HAP-1 (cell line): ENCODE measurements at regions not wholly inside any gene's neighbourhood (a gene's known extent, or its start where the extent isn't known, plus 50 kb on each side); places are given as distances from the start of the nearest gene placed in this dataset.

Experiments
- DNase-seq, 2 experiments: peaks; one replicate each; pipeline ENCODE4 v3.0.0-alpha.2; 2016 to 2020; ENCODE audit warnings: low spot score in 2 of 2
- H3K27me3 ChIP-seq: fragments of 250-450 bp; sonication (Bioruptor Pico); 2 replicates; pipeline ENCODE4 v1.5.1; 2020; ENCODE audit warnings: low read depth, mild to moderate bottlenecking, moderate library complexity
- H3K36me3 ChIP-seq: fragments of 250-450 bp; sonication (Bioruptor Pico); replicated peaks from 2 replicates; pipeline ENCODE4 v1.5.1; 2020; ENCODE audit warnings: mild to moderate bottlenecking
- H3K4me1 ChIP-seq: fragments of 250-450 bp; sonication (Bioruptor Pico); 2 replicates; pipeline ENCODE4 v1.5.1; 2020; ENCODE audit warnings: mild to moderate bottlenecking
- H3K4me3 ChIP-seq: fragments of 250-450 bp; sonication (Bioruptor Pico); 2 replicates; pipeline ENCODE4 v1.5.1; 2020; ENCODE audit warnings: mild to moderate bottlenecking, moderate library complexity
- H3K9me3 ChIP-seq: fragments of 250-450 bp; sonication (Bioruptor Pico); 2 replicates; pipeline ENCODE4 v1.5.1; 2020; ENCODE audit warnings: mild to moderate bottlenecking, moderate library complexity
- in situ Hi-C: fragments of 300-500 bp; cut with MboI; formaldehyde crosslinking; loops from 3 replicates; pipeline ENCODE4 v1.14.3; 2020; ENCODE audit warnings: low sequenced_read_pairs, inconsistent platforms, mixed read lengths

DNA sequence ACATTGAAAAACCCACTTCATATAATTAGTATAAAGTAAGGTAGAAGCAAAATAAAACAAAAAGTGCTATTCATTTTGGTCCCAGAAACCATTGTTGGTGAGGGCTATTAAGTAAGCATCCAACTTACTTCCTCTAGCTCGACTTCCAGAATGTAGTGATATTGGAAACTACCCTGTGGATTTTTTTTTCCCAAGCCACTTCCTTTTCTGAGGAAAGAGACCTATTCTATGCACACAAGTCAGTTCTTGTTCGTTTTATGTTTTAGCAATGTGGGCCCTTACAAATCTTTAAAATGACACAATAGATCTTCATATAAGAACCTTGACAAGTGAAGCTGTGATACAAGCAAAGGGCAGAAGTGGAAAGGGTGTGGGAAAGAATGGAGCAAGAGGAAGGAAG is 402.0 kb upstream of the TBL1XR1 start:
- Histone ChIP-seq H3K36me3 (no peaks in the 10 kb centered on the region), H3K27me3 (no peaks in the 10 kb centered on the region; the same call in 1 of the 2 replicates), H3K4me3 (no peak overlapping the region), H3K9me3 (no peaks in the 10 kb centered on the region), H3K4me1 (no peaks in the 10 kb centered on the region)
- in situ Hi-C loops, result no loop called here
- DNase-seq, result no peak

DNA sequence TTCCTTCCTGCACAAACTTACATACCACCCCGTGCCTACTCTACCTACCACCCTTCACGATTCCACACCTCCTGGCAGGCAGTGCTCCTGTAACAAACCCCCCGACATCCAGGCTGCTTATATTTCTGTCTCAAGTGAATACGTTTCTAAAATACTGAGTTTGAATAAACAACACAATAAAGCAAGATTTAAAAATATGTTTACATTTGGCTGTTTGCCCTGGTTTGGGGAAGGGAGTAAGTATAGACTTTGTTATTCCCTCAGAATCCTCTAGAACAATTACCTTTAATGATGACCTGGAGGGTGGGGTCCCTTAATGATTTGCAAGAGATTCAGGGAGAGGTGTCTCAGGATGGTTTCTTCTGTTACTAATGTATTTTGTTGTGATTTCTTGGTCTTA is 402.6 kb upstream of the TBL1XR1 start:
- no peaks in the 10 kb centered on the region for H3K36me3 ChIP-seq
- no peaks in the 10 kb centered on the region for H3K4me1 ChIP-seq
- no peaks in the 10 kb centered on the region; the same call in 1 of the 2 replicates for H3K27me3 ChIP-seq
- in situ Hi-C loops, result no loop called here
- H3K4me3 ChIP-seq, result no peak overlapping the region
- H3K9me3 ChIP-seq, result no peaks in the 10 kb centered on the region
- DNase-seq, result no peak

DNA sequence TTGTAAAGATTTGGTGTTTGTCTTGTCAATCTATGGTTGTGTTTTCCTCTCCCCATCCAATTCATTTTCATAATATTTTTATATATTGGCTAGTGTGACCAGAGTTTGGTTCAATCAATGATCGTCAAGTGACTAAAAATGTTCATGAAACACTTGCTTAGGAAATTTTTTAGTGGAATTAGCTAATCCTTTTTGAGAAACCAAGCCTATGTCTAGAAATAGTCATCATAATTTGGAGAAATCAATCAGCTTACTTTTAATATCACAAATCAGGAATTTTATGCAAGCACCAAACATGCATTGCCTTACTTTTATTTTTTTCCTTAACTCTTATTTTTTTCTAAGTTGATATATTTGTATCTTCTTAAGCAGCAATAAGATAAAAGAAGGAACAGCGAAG is 403.1 kb upstream of the TBL1XR1 start:
- no peaks in the 10 kb centered on the region for H3K9me3 ChIP-seq
- H3K36me3 ChIP-seq, result no peaks in the 10 kb centered on the region
- H3K4me3 ChIP-seq, result no peak overlapping the region
- no peaks in the 10 kb centered on the region for H3K4me1 ChIP-seq
- in situ Hi-C loops, result no loop called here
- no peaks in the 10 kb centered on the region; the same call in 1 of the 2 replicates for H3K27me3 ChIP-seq
- no peak for DNase-seq

DNA sequence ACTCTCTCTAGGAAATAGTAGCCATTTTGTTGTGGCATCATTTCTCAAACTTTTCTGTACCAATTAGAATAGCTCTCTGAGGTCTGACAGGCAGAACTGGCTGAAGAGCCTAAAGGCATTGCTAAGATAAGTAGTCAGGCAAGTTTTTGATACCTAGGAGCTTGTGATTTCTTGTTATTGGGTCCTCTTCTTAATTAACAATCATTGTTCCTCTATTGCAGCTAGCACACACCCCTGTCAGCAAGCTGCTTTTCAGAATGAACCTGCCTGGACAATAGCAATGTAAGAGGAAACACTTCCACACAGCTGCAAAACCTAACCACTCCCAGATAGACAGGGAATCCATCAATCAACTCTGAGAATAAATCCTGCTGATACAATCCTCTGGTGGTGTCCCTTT is 403.9 kb upstream of the TBL1XR1 start:
- H3K36me3 ChIP-seq, result no peaks in the 10 kb centered on the region
- in situ Hi-C loops, result no loop called here
- H3K4me1 ChIP-seq, result no peaks in the 10 kb centered on the region
- H3K27me3 ChIP-seq, result no peaks in the 10 kb centered on the region
- H3K9me3 ChIP-seq, result no peaks in the 10 kb centered on the region
- no peak for DNase-seq
- no peak overlapping the region for H3K4me3 ChIP-seq

DNA sequence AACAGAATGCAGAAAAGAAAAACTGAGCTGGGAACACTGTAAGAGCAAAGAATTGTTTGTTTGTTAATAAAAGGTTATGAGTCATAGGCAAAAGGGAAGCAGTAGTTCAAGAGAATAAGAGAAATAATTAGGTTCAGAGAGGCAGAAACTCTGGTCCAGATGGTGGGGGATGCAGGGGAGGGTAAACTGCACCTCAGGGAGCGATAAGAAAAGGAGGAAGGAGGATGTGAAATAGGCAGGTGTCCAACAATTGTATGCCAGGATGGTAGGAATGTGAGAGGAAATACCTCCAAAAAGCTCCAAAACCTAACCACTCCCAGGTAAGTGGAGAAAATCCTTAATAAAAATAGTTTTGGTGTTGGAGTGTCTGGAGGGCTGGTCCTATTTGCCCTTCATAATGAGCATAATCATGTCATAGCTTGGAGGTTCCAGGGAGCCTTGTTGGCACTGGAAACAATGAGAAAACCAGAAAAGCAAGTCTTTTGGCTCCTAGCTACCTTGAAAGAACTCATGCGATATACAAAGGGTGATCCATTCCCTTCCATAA is 405.4 kb upstream of the TBL1XR1 start:
- H3K4me3 ChIP-seq, result no peak overlapping the region
- no peak for DNase-seq
- in situ Hi-C loops, result no loop called here
- H3K27me3 ChIP-seq, result no peaks in the 10 kb centered on the region
- H3K9me3 ChIP-seq, result no peaks in the 10 kb centered on the region
- H3K4me1 ChIP-seq, result no peaks in the 10 kb centered on the region
- H3K36me3 ChIP-seq, result no peaks in the 10 kb centered on the region

DNA sequence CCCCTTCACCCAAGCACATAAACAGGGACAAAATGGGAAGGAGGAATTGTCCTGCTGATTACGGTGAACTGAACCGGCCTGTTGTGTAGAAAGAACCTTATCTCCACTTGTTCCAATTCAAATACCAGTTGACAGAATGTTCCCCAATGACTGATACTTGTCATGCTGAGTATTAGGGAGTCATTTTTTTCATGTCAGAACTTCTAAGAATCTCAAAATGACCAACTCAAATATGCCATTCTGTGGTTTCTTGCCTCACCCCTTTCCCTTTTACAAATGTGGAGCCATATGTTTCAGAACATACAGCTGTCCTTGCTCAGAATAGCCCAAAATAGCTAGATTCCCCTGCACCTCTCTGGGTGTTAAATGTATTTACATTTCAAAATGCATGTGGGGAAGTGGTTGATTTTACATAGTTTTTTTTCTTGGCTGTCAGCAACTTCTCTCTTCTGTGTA is 405.9 kb upstream of the TBL1XR1 start:
- H3K9me3 ChIP-seq, result no peaks in the 10 kb centered on the region
- DNase-seq, result no peak
- no peaks in the 10 kb centered on the region for H3K27me3 ChIP-seq
- in situ Hi-C loops, result no loop called here
- H3K4me1 ChIP-seq, result no peaks in the 10 kb centered on the region
- no peaks in the 10 kb centered on the region for H3K36me3 ChIP-seq
- H3K4me3 ChIP-seq, result no peak overlapping the region

DNA sequence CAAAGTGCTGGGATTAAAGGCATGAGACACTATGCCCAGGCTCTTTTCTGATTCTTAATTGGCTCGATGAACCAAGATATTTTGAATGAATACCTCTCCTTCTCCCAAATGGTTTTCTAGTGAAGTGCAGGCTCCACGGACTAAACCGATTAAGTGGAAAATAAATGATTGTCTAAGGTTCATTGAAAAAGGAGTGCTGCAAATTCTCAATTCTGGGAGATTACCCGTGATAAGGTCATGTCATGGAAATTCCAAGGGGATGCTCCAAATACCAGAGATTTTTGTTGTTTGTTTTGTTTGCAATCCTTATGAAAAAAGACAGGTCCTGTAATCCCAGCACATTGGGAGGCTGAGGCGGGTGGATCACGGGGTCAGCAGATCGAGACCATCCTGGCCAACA is 406.9 kb upstream of the TBL1XR1 start:
- H3K9me3 ChIP-seq, result no peaks in the 10 kb centered on the region
- DNase-seq, result no peak
- no peaks in the 10 kb centered on the region for H3K4me1 ChIP-seq
- no peak overlapping the region for H3K4me3 ChIP-seq
- H3K36me3 ChIP-seq, result no peaks in the 10 kb centered on the region
- in situ Hi-C loops, result no loop called here
- no peaks in the 10 kb centered on the region for H3K27me3 ChIP-seq

DNA sequence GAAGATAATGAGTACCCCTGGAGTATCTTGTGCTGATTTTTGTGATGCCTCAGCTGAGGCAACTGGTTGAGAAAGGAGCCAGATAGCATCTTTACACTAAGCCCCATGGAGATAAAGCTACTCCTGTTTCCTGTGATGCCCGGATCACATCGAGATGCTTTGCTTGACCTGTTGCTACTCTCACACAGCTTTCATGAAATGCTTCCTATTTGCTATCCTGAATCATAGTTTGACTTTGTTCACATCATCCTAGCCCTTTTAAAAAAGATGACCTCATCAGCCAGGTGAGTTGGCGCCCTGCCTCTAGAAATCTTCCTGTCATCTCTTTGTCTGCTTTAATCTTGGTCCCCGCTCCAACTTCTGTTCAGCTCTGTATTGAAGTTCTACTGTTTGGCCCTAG is 409.6 kb upstream of the TBL1XR1 start:
- Histone ChIP-seq H3K4me1 (peaks cover 11% of the 10 kb centered on the region), H3K9me3 (no peaks in the 10 kb centered on the region), H3K27me3 (no peaks in the 10 kb centered on the region), H3K4me3 (no peak overlapping the region), H3K36me3 (no peaks in the 10 kb centered on the region)
- in situ Hi-C loops, result no loop called here
- no peak for DNase-seq

DNA sequence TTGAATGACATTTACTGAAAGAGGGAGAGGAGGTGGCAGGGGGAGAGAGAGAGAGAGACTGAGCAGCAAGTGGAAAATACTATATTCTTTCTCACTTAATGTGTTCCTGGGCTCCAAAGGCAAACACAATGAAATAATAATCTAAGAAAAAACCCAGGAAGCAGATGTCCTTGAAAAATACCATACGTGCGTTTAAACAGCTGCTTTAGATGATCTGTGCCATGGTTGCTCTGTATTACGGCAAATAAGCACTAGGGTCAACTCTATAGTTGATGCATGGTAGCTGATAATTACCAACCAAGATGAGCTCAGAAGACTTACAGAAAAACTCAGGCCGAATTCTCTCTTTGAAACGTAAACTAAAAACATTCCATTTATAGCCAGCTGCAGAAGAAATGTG is 410.3 kb upstream of the TBL1XR1 start:
- peaks cover 12% of the 10 kb centered on the region for H3K4me1 ChIP-seq
- in situ Hi-C loops, result no loop called here
- no peaks in the 10 kb centered on the region for H3K9me3 ChIP-seq
- no peaks in the 10 kb centered on the region for H3K36me3 ChIP-seq
- no peak for DNase-seq
- H3K27me3 ChIP-seq, result no peaks in the 10 kb centered on the region
- H3K4me3 ChIP-seq, result no peak overlapping the region

DNA sequence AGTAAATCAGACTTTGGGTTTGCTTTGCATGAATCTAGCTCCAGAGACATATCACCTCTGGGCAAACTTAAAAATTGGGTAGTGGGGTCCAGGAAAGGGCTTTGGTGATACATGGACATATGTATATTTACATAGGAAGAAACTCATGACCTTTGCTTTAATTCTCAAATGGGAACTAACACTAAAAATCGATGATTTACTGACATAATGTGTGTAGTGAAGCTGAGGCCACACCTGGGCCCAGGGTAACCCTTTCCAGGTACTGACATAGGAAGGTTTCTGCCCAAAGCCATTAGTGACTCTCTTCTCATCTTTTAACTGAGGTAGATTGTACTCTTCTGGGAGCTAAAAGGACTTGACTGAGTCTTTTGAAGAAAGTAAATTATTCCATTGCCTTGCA is 411.2 kb upstream of the TBL1XR1 start:
- no peaks in the 10 kb centered on the region for H3K27me3 ChIP-seq
- no peak overlapping the region for H3K4me3 ChIP-seq
- no peak for DNase-seq
- in situ Hi-C loops, result no loop called here
- no peaks in the 10 kb centered on the region for H3K9me3 ChIP-seq
- no peaks in the 10 kb centered on the region for H3K36me3 ChIP-seq
- peaks cover 12% of the 10 kb centered on the region for H3K4me1 ChIP-seq

DNA sequence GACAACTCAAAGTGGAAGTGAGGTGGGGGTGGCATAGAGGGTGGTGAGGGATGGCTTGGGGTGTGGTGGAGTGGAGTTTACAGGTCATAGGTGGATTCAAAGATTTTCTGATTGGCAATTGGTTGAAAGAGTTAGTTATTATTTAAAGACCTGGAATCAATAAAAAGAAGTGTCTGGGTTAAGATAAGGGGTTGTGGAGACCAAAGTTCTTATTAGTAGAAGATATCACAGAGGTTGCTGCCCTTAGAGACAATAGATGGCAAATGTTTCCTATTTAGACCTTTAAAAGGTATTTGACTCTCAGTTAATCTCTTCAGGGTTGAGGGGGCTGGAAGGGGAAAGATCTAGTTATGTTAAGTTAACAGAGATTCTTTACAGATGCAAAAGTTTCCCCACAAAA is 412.3 kb upstream of the TBL1XR1 start:
- Histone ChIP-seq H3K36me3 (no peaks in the 10 kb centered on the region), H3K4me1 (peaks cover 12% of the 10 kb centered on the region), H3K27me3 (no peaks in the 10 kb centered on the region), H3K4me3 (no peak overlapping the region), H3K9me3 (no peaks in the 10 kb centered on the region)
- no peak for DNase-seq
- in situ Hi-C loops, result no loop called here

DNA sequence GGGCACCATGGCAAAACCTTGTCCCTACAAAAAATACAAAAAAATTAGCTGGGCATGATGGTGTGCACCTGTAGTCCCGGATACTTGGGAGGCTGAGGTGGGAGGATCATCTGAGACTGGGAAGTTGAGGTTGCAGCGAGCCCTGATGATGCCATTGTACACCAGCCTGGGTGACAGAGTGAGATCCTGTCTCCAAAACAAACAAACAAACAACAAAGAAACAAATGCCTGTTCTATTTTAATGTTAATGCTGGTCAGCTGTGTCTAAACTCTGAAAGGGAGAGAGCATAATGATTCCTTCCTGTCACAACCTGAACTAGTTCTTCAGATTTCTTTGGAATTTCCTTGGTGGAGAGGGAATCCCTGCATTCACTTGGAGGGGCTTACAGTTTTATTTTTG is 413.0 kb upstream of the TBL1XR1 start:
- Histone ChIP-seq H3K36me3 (no peaks in the 10 kb centered on the region), H3K9me3 (no peaks in the 10 kb centered on the region), H3K4me3 (no peak overlapping the region), H3K27me3 (no peaks in the 10 kb centered on the region), H3K4me1 (peaks cover 12% of the 10 kb centered on the region)
- DNase-seq, result no peak
- in situ Hi-C loops, result no loop called here

DNA sequence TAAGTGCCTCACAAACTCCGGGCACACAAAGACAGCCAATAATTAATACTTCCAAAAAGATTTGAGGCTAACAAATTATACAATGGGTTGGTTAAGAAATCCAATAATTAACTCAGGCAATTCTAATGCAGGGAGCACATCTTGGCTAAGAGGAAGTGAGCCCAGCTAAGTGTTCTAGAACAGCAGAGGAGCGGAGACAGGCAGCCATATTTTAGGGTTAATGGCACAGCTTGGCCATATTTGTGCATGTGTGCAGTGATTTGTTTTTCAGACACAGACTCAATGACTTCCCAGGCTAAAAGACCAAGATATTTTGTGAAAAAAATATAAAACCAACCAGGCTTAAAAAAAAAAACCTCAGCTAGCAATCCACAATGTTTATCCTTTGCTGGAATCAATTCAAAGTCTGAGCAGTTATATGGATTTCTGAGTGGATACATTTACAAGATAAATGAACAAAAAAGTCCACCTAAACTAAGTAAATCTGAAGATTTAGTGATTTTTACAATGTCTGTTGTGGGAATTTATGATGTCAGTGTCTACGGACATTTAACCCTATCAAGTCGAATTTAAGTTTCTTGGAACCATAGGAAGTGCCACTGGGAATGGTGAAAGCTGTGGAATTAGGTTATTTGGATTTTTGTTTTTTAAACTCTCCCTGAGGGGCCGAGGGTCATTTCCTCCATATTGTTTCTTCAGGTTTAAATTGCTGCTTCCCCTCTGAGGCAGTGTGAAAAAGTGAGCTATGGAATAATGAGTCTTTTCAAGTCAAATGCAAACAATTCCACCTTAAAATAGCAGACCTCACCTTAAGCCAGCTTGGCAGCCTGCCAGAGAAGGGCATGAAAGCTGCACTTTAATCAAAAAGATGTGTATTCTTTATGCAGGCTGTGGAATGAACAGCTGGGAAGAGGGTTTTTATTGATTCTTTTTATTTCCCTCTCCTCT is 413.7 kb upstream of the TBL1XR1 start:
- peak; percentile 12 to 77 for DNase-seq
- Histone ChIP-seq H3K4me3 (no peak overlapping the region), H3K9me3 (no peaks in the 10 kb centered on the region), H3K4me1 (peaks cover 12% of the 10 kb centered on the region), H3K27me3 (no peaks in the 10 kb centered on the region), H3K36me3 (no peaks in the 10 kb centered on the region)
- in situ Hi-C loops, result no loop called here

DNA sequence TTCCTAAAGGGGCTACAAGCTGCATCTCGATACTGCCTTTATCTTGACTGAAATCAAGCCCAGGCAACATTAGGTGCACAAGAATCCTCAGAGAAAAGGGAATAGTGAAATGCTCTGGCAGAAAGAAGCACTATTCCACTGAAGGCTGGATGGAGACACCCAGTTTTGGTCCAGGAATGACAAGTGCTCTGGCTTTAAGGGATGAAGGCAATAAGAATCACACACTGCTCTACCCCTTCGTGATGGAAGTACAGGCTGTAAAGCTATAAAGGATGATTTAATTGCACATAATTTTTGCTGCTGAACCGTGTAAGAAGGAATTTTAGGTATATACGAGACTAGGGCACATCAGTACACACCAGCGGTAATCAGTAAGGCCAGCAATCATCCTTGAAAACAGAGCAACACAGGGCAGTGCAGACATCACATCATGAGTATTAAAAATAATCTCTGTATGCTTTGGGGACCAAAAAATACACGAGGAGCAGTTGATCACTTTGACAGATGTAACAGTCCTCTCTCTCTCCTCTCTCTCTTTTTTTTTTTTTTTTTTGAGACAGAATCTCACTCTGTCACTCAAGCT is 414.6 kb upstream of the TBL1XR1 start:
- Histone ChIP-seq H3K36me3 (no peaks in the 10 kb centered on the region), H3K9me3 (no peaks in the 10 kb centered on the region), H3K27me3 (no peaks in the 10 kb centered on the region), H3K4me3 (no peak overlapping the region), H3K4me1 (peaks cover 12% of the 10 kb centered on the region)
- no peak for DNase-seq
- in situ Hi-C loops, result no loop called here
